ENCODE measurements at regions not wholly inside any gene's neighbourhood (a gene's known extent, or its start where the extent isn't known, plus 50 kb on each side); places are given as distances from the start of the nearest gene placed in this dataset.

GRCh38 chr5:124148574-124148973, 597.9 kb downstream of the ZNF608 start:
- DNase-seq (ENCODE audit: low spot score) = no peak
- no peak overlapping the region for H3K27ac ChIP-seq
- peaks cover 0 to 12% of the 10 kb centered on the region in 2 donors for H3K9me3 ChIP-seq
- no peaks in the 10 kb centered on the region for H3K27me3 ChIP-seq
- H3K4me1 ChIP-seq = no peaks in the 10 kb centered on the region
- no peak overlapping the region for H3K4me3 ChIP-seq
- H3K36me3 ChIP-seq = no peaks in the 10 kb centered on the region
- no peak for TF ChIP-seq CTCF (IDR thresholded peaks at IDR 0.05)

GRCh38 chr5:124140060-124140459, 606.4 kb downstream of the ZNF608 start:
- no peak overlapping the region for H3K4me3 ChIP-seq
- no peak for TF ChIP-seq CTCF (IDR thresholded peaks at IDR 0.05)
- H3K9me3 ChIP-seq = no peaks in the 10 kb centered on the region
- no peaks in the 10 kb centered on the region for H3K36me3 ChIP-seq
- H3K27ac ChIP-seq = peak overlapping the region; percentile 54 to 84
- no peak for DNase-seq (ENCODE audit: low spot score)
- H3K27me3 ChIP-seq = no peaks in the 10 kb centered on the region
- peaks cover 0 to 4% of the 10 kb centered on the region in 2 donors for H3K4me1 ChIP-seq

- Histone ChIP-seq H3K9me3 (no peaks in the 10 kb centered on the region), H3K4me3 (no peak overlapping the region), H3K27ac (peak overlapping the region; percentile 55 to 84), H3K36me3 (no peaks in the 10 kb centered on the region), H3K27me3 (no peaks in the 10 kb centered on the region), H3K4me1 (peaks cover 0 to 4% of the 10 kb centered on the region in 2 donors)
- DNase-seq (ENCODE audit: low spot score) = no peak
- no peak for TF ChIP-seq CTCF (IDR thresholded peaks at IDR 0.05)
Observed at GRCh38 chr5:124139477-124139876, 607.0 kb downstream of the ZNF608 start.

GRCh38 chr5:124136609-124137008, 609.8 kb downstream of the ZNF608 start:
- no peak for DNase-seq (ENCODE audit: low spot score)
- no peaks in the 10 kb centered on the region for H3K9me3 ChIP-seq
- no peak overlapping the region for H3K27ac ChIP-seq
- no peaks in the 10 kb centered on the region for H3K27me3 ChIP-seq
- no peaks in the 10 kb centered on the region for H3K36me3 ChIP-seq
- H3K4me3 ChIP-seq = no peak overlapping the region
- peaks cover 0 to 4% of the 10 kb centered on the region in 2 donors for H3K4me1 ChIP-seq
- TF ChIP-seq CTCF (IDR thresholded peaks at IDR 0.05) = no peak

GRCh38 chr5:124134941-124135340, 611.5 kb downstream of the ZNF608 start:
- Histone ChIP-seq H3K4me1 (peaks cover 0 to 2% of the 10 kb centered on the region in 2 donors), H3K36me3 (no peaks in the 10 kb centered on the region), H3K27me3 (no peaks in the 10 kb centered on the region), H3K9me3 (no peaks in the 10 kb centered on the region), H3K27ac (no peak overlapping the region), H3K4me3 (no peak overlapping the region)
- TF ChIP-seq CTCF (IDR thresholded peaks at IDR 0.05) = no peak
- no peak for DNase-seq (ENCODE audit: low spot score)

- no peaks in the 10 kb centered on the region for H3K36me3 ChIP-seq
- H3K4me1 ChIP-seq = no peaks in the 10 kb centered on the region
- TF ChIP-seq CTCF (IDR thresholded peaks at IDR 0.05) = no peak
- no peaks in the 10 kb centered on the region for H3K27me3 ChIP-seq
- DNase-seq (ENCODE audit: low spot score) = no peak
- H3K9me3 ChIP-seq = no peaks in the 10 kb centered on the region
- no peak overlapping the region for H3K4me3 ChIP-seq
- no peak overlapping the region for H3K27ac ChIP-seq
Observed at GRCh38 chr5:124133406-124133805, 613.0 kb downstream of the ZNF608 start.
